NT2/D1 (cell line): ENCODE measurements at regions not wholly inside any gene's neighbourhood (a gene's known extent, or its start where the extent isn't known, plus 50 kb on each side); places are given as distances from the start of the nearest gene placed in this dataset.

Experiments used
- DNase-seq: peaks from one replicate; pipeline ENCODE4 v3.0.0-alpha.2; 2011; ENCODE audit warnings: low read depth, low spot score
- H3K27me3 ChIP-seq: 2 replicates; pipeline ENCODE4 v1.6.0; 2011; ENCODE audit warnings: mild to moderate bottlenecking; ENCODE audit not compliant: insufficient read length, insufficient read depth
- H3K36me3 ChIP-seq: 2 replicates; pipeline ENCODE4 v1.6.1; 2011; ENCODE audit warnings: mild to moderate bottlenecking, low read length, mixed read lengths; ENCODE audit not compliant: insufficient read depth, insufficient read length
- H3K4me1 ChIP-seq: 2 replicates; pipeline ENCODE4 v1.5.1; 2011; ENCODE audit not compliant: insufficient read depth, insufficient read length
- H3K4me3 ChIP-seq: 2 replicates; pipeline ENCODE4 v1.5.1; 2011; ENCODE audit warnings: low read depth; ENCODE audit not compliant: insufficient read length
- H3K9ac ChIP-seq: 2 replicates; pipeline ENCODE4 v1.6.0; 2011; ENCODE audit warnings: low read depth; ENCODE audit not compliant: insufficient read length
- H3K9me3 ChIP-seq: 2 replicates; pipeline ENCODE4 v1.5.1; 2011; ENCODE audit warnings: mild to moderate bottlenecking, low read length; ENCODE audit not compliant: insufficient read depth
- SUZ12 ChIP-seq: IDR thresholded peaks from 2 replicates; pipeline ENCODE4 v1.6.1; 2011; ENCODE audit not compliant: insufficient read length, insufficient read depth; ENCODE audit errors: extremely low read depth
- YY1 ChIP-seq: IDR thresholded peaks from 2 replicates; pipeline ENCODE4 v1.6.1; 2011; ENCODE audit not compliant: insufficient read length, insufficient read depth
- ZNF274 ChIP-seq: IDR thresholded peaks from 2 replicates; pipeline ENCODE4 v1.6.1; 2011; ENCODE audit warnings: mild to moderate bottlenecking, low read depth, low read length

DNA sequence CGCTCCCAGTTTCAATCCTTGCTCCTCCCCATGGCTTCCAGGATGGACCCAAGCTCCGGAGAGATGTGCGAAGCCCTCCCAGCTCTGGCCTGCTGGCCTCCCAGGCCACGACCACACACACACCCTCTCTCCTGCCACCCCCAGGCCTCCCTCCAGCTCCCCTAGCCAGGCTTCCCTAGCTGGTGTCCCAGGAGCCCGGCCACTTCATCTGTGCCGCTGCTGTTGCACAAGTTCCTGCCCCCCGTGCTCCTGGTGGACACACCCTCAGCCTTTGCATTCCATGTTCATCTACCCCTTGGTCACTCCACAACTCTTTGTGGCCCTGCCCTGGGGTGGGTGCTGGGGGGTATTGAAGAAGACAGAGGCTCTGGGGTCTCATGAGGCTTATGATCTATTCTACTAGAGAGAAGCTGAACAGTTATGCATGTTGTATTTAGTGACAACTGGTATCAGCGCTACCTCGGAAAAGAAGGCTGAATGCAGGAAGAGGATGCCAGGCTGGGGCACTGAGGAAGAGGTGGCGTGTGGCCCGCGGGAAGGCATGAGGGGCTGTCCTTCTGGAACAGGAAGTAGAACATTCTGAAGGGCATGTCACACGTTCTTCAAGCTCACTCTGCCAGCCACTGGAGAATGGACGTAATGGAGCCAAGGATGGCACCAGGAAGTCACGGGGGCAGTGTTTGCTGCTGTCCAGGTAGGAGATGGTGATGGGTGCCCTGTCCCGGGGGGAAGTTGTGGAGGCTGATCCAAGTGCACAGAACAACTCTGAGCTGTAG lies 172.4 kb downstream of the PSMG1 start:
- Histone ChIP-seq H3K4me3 (no peak overlapping the region), H3K9me3 (no peaks in the 10 kb centered on the region; the same call in 1 of the 2 replicates), H3K27me3 (no peaks in the 10 kb centered on the region), H3K4me1 (no peaks in the 10 kb centered on the region), H3K9ac (no peak overlapping the region), H3K36me3 (no peaks in the 10 kb centered on the region)
- TF ChIP-seq SUZ12 (no peak), ZNF274 (no peak), YY1 (no peak)
- no peak for DNase-seq

DNA sequence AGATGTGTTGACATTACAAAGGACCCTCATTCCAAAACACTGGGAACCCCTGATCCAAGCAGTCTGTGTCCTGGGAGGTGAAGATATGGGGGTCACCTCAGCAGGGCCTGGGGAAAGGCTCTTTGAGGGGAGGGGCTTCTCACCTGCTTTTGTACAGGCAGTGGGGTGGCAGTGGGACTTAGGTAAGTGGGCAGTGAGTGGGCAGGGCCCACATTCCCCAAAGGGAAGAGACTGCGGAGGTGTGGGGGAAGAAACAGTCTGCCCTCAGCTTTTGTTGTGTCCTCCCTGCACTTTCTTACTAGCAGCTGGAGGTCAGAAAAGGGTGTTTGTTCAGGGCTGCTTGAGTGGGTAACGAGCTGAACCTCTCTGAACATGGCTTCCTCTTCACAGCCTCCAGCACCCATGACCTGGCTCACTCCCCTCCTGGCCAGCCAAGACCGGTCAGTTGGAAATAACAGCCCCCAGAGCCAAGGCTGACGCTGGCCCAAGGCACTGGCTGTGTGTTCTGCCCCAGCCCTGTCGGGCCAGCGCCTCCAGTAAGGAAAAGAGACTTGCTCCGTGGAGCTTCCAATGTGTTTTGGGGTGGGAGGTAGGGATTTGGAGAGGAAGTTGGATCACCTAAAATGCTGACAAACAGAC lies 173.5 kb downstream of the PSMG1 start:
- no peaks in the 10 kb centered on the region; the same call in 1 of the 2 replicates for H3K9me3 ChIP-seq
- no peak overlapping the region for H3K9ac ChIP-seq
- H3K4me1 ChIP-seq = no peaks in the 10 kb centered on the region
- DNase-seq = no peak
- no peaks in the 10 kb centered on the region for H3K27me3 ChIP-seq
- TF ChIP-seq SUZ12 (no peak), ZNF274 (no peak), YY1 (no peak)
- H3K36me3 ChIP-seq = no peaks in the 10 kb centered on the region
- no peak overlapping the region for H3K4me3 ChIP-seq

DNA sequence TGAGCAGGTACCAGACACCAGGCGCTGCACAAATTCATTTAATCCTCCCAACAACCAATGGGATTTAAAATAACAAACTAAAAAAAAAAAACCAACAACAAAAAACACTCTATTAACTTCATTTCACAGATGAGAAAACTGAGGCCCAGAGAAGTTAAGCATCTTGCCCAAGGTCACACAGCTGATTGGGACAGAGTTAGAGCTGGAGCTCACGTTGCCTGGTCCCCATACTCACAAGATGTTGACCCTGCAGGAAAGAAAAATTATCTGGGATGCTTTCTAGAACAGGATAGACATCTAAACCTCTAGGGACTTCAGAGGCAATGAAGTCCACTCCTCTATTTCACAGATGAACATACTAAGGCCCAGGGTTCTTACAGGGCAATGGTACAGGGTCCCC lies 175.3 kb downstream of the PSMG1 start:
- H3K4me1 ChIP-seq = peaks cover 1% of the 10 kb centered on the region
- no peak overlapping the region for H3K4me3 ChIP-seq
- H3K36me3 ChIP-seq = no peaks in the 10 kb centered on the region
- TF ChIP-seq SUZ12 (no peak), YY1 (no peak), ZNF274 (no peak)
- no peaks in the 10 kb centered on the region; the same call in 1 of the 2 replicates for H3K9me3 ChIP-seq
- DNase-seq = no peak
- H3K27me3 ChIP-seq = no peaks in the 10 kb centered on the region
- H3K9ac ChIP-seq = no peak overlapping the region

DNA sequence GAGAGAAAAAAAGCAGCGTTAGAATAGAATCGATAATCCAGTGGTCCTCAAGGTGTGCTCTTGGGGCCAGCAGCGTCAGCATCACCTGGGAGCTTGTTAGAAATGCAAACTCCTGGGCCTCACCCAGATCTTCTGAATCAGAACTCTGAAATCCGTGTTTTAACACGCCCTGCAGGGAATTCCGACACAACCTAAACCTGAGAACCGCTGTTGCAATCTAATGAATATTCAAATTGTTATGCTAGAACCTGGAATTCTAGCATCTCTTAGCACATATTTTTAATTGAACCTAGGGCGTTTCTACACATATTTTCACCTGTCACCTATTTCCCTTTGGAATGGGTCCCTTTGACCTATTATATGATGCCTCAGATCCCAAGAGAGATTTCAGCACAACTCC lies 175.7 kb downstream of the PSMG1 start:
- no peak for DNase-seq
- TF ChIP-seq ZNF274 (no peak), YY1 (no peak), SUZ12 (no peak)
- Histone ChIP-seq H3K4me1 (peaks cover 2% of the 10 kb centered on the region), H3K9me3 (no peaks in the 10 kb centered on the region), H3K4me3 (no peak overlapping the region), H3K36me3 (no peaks in the 10 kb centered on the region), H3K9ac (no peak overlapping the region), H3K27me3 (no peaks in the 10 kb centered on the region)

DNA sequence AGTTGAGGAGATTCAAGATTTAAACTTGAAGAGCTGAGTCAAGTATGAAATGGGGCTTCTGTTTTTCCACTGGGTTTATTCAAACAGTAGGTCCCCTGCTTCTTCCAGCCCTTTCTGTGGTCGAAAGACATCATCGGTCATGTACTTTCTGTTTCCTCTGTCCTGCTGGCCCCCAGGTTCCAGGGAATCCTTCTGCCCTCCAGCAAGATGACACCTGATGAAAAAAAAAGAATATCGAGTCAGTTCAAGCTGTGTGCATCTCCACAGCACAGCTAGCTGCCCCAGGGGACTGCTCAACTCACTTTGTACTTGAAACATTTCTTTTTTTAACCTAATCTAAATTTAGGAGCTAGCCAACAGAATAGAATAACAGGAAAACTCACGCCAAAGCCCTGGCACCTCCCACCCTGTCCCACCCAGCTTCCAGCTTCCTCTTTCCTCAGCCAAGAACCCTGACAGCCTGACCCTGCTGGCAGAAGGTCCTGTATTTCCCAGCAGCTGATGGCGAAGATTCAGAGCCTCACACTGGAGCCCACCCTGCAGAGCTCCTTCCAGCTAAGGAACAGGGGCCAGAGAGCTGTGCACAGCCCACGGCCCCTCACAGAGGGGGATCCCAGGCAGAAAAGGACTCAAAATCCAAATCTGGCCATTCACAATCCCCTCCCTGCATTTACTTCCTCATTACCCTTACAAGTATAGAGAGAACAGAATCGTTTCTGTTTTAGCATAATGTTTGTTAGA lies 176.5 kb downstream of the PSMG1 start:
- H3K27me3 ChIP-seq = no peaks in the 10 kb centered on the region
- H3K36me3 ChIP-seq = no peaks in the 10 kb centered on the region
- no peak overlapping the region for H3K4me3 ChIP-seq
- no peak overlapping the region for H3K9ac ChIP-seq
- H3K4me1 ChIP-seq = peaks cover 2% of the 10 kb centered on the region
- TF ChIP-seq YY1 = no peak
- H3K9me3 ChIP-seq = no peaks in the 10 kb centered on the region
- no peak for DNase-seq

DNA sequence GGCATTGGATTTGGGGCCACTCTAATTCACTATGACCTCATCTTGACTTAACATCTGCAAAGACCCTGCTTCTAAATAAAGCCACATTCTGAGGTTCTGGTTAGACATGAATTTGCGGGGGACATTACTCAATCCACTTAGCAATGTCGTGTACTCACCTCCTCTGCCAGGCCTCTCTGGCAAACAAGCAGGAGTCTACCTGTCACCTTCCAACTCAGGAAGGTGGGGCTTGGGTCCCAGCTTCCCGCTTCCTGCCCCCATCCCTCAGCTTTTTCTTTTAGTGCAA lies 177.8 kb downstream of the PSMG1 start:
- H3K4me1 ChIP-seq = peaks cover 2% of the 10 kb centered on the region
- no peak overlapping the region for H3K4me3 ChIP-seq

More for the DNA sequence above, 177.8 kb downstream of the PSMG1 start:
- peak overlapping the region; percentile 23 for H3K9ac ChIP-seq
- no peak for DNase-seq
- H3K36me3 ChIP-seq = no peaks in the 10 kb centered on the region
- no peaks in the 10 kb centered on the region for H3K9me3 ChIP-seq
- H3K27me3 ChIP-seq = no peaks in the 10 kb centered on the region
- TF ChIP-seq ZNF274 (no peak), SUZ12 (no peak), YY1 (no peak)
